ENCODE measurements at regions not wholly inside any gene's neighbourhood (a gene's known extent, or its start where the extent isn't known, plus 50 kb on each side); places are given as distances from the start of the nearest gene placed in this dataset.

DNA sequence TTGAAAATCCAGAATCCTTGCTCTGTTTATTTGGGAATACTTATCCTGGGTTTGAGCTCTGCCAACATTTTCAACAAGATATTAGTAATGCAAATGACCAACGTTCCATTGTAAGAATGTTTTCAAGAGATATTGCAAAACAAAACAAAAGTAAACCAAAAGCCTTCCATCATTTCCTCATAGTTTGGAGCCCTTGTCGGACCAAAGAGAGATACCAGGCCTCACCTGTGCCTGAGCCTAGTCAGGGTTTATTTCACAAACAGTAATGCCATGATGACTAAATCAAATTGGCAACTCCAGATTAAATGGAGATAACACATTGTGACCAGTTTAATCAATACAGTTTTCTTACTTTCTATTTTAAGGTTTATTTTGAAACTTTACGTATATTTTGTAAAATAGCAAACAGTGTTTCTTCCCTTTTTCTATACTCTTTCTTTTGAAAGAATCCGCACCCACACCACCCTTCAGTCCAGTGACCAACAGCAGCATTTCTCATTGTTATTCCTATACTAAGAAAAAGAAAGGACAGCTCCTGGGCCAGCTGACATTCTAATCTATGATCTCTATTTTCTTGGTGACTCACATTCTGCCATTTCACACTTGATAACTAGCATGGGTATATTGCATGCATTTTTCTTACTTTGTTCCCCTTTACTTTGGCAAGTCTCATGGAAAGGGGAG lies 168.5 kb upstream of the MEOX2 start:
- TF ChIP-seq, protein P1, sequence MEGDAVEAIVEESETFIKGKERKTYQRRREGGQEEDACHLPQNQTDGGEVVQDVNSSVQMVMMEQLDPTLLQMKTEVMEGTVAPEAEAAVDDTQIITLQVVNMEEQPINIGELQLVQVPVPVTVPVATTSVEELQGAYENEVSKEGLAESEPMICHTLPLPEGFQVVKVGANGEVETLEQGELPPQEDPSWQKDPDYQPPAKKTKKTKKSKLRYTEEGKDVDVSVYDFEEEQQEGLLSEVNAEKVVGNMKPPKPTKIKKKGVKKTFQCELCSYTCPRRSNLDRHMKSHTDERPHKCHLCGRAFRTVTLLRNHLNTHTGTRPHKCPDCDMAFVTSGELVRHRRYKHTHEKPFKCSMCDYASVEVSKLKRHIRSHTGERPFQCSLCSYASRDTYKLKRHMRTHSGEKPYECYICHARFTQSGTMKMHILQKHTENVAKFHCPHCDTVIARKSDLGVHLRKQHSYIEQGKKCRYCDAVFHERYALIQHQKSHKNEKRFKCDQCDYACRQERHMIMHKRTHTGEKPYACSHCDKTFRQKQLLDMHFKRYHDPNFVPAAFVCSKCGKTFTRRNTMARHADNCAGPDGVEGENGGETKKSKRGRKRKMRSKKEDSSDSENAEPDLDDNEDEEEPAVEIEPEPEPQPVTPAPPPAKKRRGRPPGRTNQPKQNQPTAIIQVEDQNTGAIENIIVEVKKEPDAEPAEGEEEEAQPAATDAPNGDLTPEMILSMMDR (IDR thresholded peaks at IDR 0.05; ENCODE audit: low read depth, low read length, poor library complexity, severe bottlenecking), result no peak
- no peak for TF ChIP-seq EZH2phosphoT487 (IDR thresholded peaks at IDR 0.05; ENCODE audit: borderline replicate concordance, low read length)

All from DOHH2 (cell line).